T-helper 2 cell (primary cell): ENCODE measurements at regions not wholly inside any gene's neighbourhood (a gene's known extent, or its start where the extent isn't known, plus 50 kb on each side); places are given as distances from the start of the nearest gene placed in this dataset.

Experiments used
- DNase-seq, 5 experiments: peaks; one replicate each; pipeline versions ENCODE4 v3.0.0 to v3.0.0-alpha.2; 2012 to 2022

GRCh38 chr12:19960527-19960926 lies 407.8 kb upstream of the PDE3A start:
- DNase-seq = no peak

- DNase-seq = no peak
Measured at GRCh38 chr12:19962192-19962591, 406.1 kb upstream of the PDE3A start.

- no peak for DNase-seq
Measured at GRCh38 chr12:19963972-19964371, 404.4 kb upstream of the PDE3A start.

- no peak for DNase-seq
Measured at GRCh38 chr12:19964549-19964948, 403.8 kb upstream of the PDE3A start.

- DNase-seq = no peak
Measured at GRCh38 chr12:19965196-19966038, 402.9 kb upstream of the PDE3A start.

GRCh38 chr12:19967001-19967400 lies 401.3 kb upstream of the PDE3A start:
- no peak for DNase-seq

GRCh38 chr12:19967431-19967830 lies 400.9 kb upstream of the PDE3A start:
- DNase-seq = no peak

- no peak for DNase-seq
Measured at GRCh38 chr12:19970116-19970515, 398.2 kb upstream of the PDE3A start.

- DNase-seq = no peak
Measured at GRCh38 chr12:19970821-19971220, 397.5 kb upstream of the PDE3A start.

- DNase-seq = no peak
Measured at GRCh38 chr12:19971361-19972280, 396.7 kb upstream of the PDE3A start.

- peak in 1 of 5 experiments; percentile 27 for DNase-seq
Measured at GRCh38 chr12:19972325-19973288, 395.7 kb upstream of the PDE3A start.

GRCh38 chr12:19978193-19978592 lies 390.1 kb upstream of the PDE3A start:
- DNase-seq = no peak

- DNase-seq = no peak
Measured at GRCh38 chr12:19979584-19979983, 388.8 kb upstream of the PDE3A start.

- no peak for DNase-seq
Measured at GRCh38 chr12:19981944-19982343, 386.4 kb upstream of the PDE3A start.

- no peak for DNase-seq
Measured at GRCh38 chr12:19988001-19988400, 380.3 kb upstream of the PDE3A start.

GRCh38 chr12:19988459-19988873 lies 379.9 kb upstream of the PDE3A start:
- DNase-seq = no peak

- no peak for DNase-seq
Measured at GRCh38 chr12:19988948-19989347, 379.4 kb upstream of the PDE3A start.

- DNase-seq = no peak
Measured at GRCh38 chr12:19991146-19991545, 377.2 kb upstream of the PDE3A start.

- DNase-seq = no peak
Measured at GRCh38 chr12:19992311-19992710, 376.0 kb upstream of the PDE3A start.

GRCh38 chr12:19994968-19995367 lies 373.4 kb upstream of the PDE3A start:
- no peak for DNase-seq

GRCh38 chr12:19997656-19998400 lies 370.5 kb upstream of the PDE3A start:
- no peak for DNase-seq

GRCh38 chr12:19998411-19998810 lies 369.9 kb upstream of the PDE3A start:
- no peak for DNase-seq
